Body of pancreas (tissue), 4 donors: ENCODE measurements at regions not wholly inside any gene's neighbourhood (a gene's known extent, or its start where the extent isn't known, plus 50 kb on each side); places are given as distances from the start of the nearest gene placed in this dataset.
A peak's percentile ranks its signal among the peaks of the same experiment; 100 is the strongest.

Source experiments
- ATAC-seq: fragments of 150-250 bp; one replicate; pipeline ENCODE4 v1.9.1; 2016
- DNase-seq, 4 donors: peaks; one replicate each; pipeline ENCODE4 v3.0.0-alpha.2; 2019
- H3K27ac ChIP-seq, 4 donors: fragments of 200-600 bp; sonication (generic); 1 replicate in 3 of 4; 2 replicates in 1 of 4; pipeline versions ENCODE4 v1.5.1 to v1.6.1; 2016 to 2019; ENCODE audit warnings: mild to moderate bottlenecking in 1 of 4, mixed read lengths in 1 of 4, moderate library complexity in 1 of 4
- H3K27me3 ChIP-seq, 2 donors: fragments of 200-600 bp; sonication (generic); one replicate each; pipeline ENCODE4 v1.6.0; 2016; ENCODE audit warnings: mild to moderate bottlenecking in 1 of 2
- H3K36me3 ChIP-seq, 2 donors: fragments of 200-600 bp; sonication (generic); replicated peaks in 1 of 2; 2 replicates each; pipeline ENCODE4 v1.5.1; 2016; ENCODE audit warnings: low read depth in 2 of 2; ENCODE audit not compliant: insufficient read depth in 1 of 2
- H3K4me1 ChIP-seq: fragments of 200-600 bp; sonication (generic); one replicate; pipeline ENCODE4 v1.6.0; 2016
- H3K4me3 ChIP-seq, 2 donors: fragments of 200-600 bp; sonication (generic); 1 replicate in 1 of 2; 2 replicates in 1 of 2; pipeline ENCODE4 v1.5.1; 2016 to 2019
- H3K9me3 ChIP-seq, 3 donors: fragments of 200-600 bp; sonication (generic); 1 replicate in 2 of 3; 2 replicates in 1 of 3; pipeline ENCODE4 v1.5.1; 2016
- CTCF ChIP-seq, 7 experiments: fragments of 450-650 bp in 4 of 7; fragments of 200-600 bp in 3 of 7; sonication (generic) in 3 of 7; IDR thresholded peaks; one replicate each; pipeline ENCODE4 v1.5.1; 2016 to 2019; ENCODE audit warnings: antibody characterized with exemption in 7 of 7
- POLR2A ChIP-seq, 3 donors: fragments of 450-650 bp; IDR thresholded peaks; one replicate each; pipeline ENCODE4 v1.6.1; 2016; ENCODE audit warnings: antibody characterized with exemption in 3 of 3, mild to moderate bottlenecking in 2 of 3
- WGBS, 2 donors: methylation state at CpG; one replicate each; pipeline ENCODE4 v1.1.5; 2017; 5-methylcytosine and 5-hydroxymethylcytosine counted together
- intact Hi-C: fragments of 100-400 bp; cut with DNase I; formaldehyde crosslinking; loops from one replicate; pipeline ENCODE4 v1.15.1; 2023

GRCh38 chr9:16254674-16255073, 615.8 kb downstream of the BNC2 start:
- H3K27ac ChIP-seq: no peak overlapping the region
- no peak for TF ChIP-seq POLR2A (IDR thresholded peaks at IDR 0.05)
- no peak for TF ChIP-seq CTCF (IDR thresholded peaks at IDR 0.05)
- H3K36me3 ChIP-seq: no peaks in the 10 kb centered on the region
- no peaks in the 10 kb centered on the region for H3K4me1 ChIP-seq
- H3K27me3 ChIP-seq: no peaks in the 10 kb centered on the region
- DNase-seq (no peak), ATAC-seq (no peak)
- H3K9me3 ChIP-seq: no peaks in the 10 kb centered on the region
- 36 to 51% methylated on average over 4 of the region's 4 CpGs for WGBS, 2 donors
- no peak overlapping the region for H3K4me3 ChIP-seq
- intact Hi-C loops: no loop called here

GRCh38 chr9:16255217-16255616, 615.3 kb downstream of the BNC2 start:
- no peaks in the 10 kb centered on the region for H3K36me3 ChIP-seq
- H3K27me3 ChIP-seq: no peaks in the 10 kb centered on the region
- intact Hi-C loops: no loop called here
- H3K9me3 ChIP-seq: no peaks in the 10 kb centered on the region
- DNase-seq: no peak
- no peak for ATAC-seq
- H3K27ac ChIP-seq: no peak overlapping the region
- no peak overlapping the region for H3K4me3 ChIP-seq
- 46 to 48% methylated on average over 4 of the region's 4 CpGs for WGBS, 2 donors
- no peaks in the 10 kb centered on the region for H3K4me1 ChIP-seq
- TF ChIP-seq POLR2A (IDR thresholded peaks at IDR 0.05) (no peak), CTCF (IDR thresholded peaks at IDR 0.05) (no peak)

- intact Hi-C loops: no loop called here
- no peak for ATAC-seq
- TF ChIP-seq POLR2A (IDR thresholded peaks at IDR 0.05) (no peak), CTCF (IDR thresholded peaks at IDR 0.05) (peak in 6 of 7 experiments; percentile 8 to 29 (median 16))
- no peaks in the 10 kb centered on the region for H3K27me3 ChIP-seq
- H3K4me3 ChIP-seq: no peak overlapping the region
- H3K4me1 ChIP-seq: no peaks in the 10 kb centered on the region
- 41 to 42% methylated on average over 2 of the region's 2 CpGs for WGBS, 2 donors
- no peak for DNase-seq
- H3K9me3 ChIP-seq: no peaks in the 10 kb centered on the region
- H3K27ac ChIP-seq: no peak overlapping the region
- H3K36me3 ChIP-seq: no peaks in the 10 kb centered on the region
Measured at GRCh38 chr9:16257604-16258003, 612.9 kb downstream of the BNC2 start.

GRCh38 chr9:16258191-16258590, 612.3 kb downstream of the BNC2 start:
- Histone ChIP-seq H3K9me3 (no peaks in the 10 kb centered on the region), H3K36me3 (no peaks in the 10 kb centered on the region), H3K27ac (no peak overlapping the region), H3K27me3 (no peaks in the 10 kb centered on the region), H3K4me3 (no peak overlapping the region), H3K4me1 (no peaks in the 10 kb centered on the region)
- ATAC-seq: no peak
- intact Hi-C loops: no loop called here
- no peak for TF ChIP-seq POLR2A (IDR thresholded peaks at IDR 0.05)
- no peak for TF ChIP-seq CTCF (IDR thresholded peaks at IDR 0.05)
- WGBS, 2 donors: 90 to 92% methylated on average over 12 of the region's 12 CpGs
- no peak for DNase-seq

GRCh38 chr9:16258708-16259107, 611.8 kb downstream of the BNC2 start:
- no peak overlapping the region for H3K4me3 ChIP-seq
- 58 to 77% methylated on average over 8 of the region's 8 CpGs for WGBS, 2 donors
- intact Hi-C loops: no loop called here
- ATAC-seq: no peak
- H3K4me1 ChIP-seq: no peaks in the 10 kb centered on the region
- no peaks in the 10 kb centered on the region for H3K27me3 ChIP-seq
- DNase-seq: no peak
- H3K36me3 ChIP-seq: no peaks in the 10 kb centered on the region
- H3K27ac ChIP-seq: no peak overlapping the region
- H3K9me3 ChIP-seq: no peaks in the 10 kb centered on the region
- TF ChIP-seq CTCF (IDR thresholded peaks at IDR 0.05): no peak
- no peak for TF ChIP-seq POLR2A (IDR thresholded peaks at IDR 0.05)
